KMS-11 (cell line): ENCODE measurements at regions not wholly inside any gene's neighbourhood (a gene's known extent, or its start where the extent isn't known, plus 50 kb on each side); places are given as distances from the start of the nearest gene placed in this dataset.

Experiments
- H2AFZ ChIP-seq: fragments of 200-600 bp; sonication (generic); 2 replicates; pipeline ENCODE4 v1.6.1; 2016; ENCODE audit warnings: antibody characterized with exemption, mixed run types, low read depth
- H3K27ac ChIP-seq: fragments of 200-600 bp; sonication (generic); 2 replicates; pipeline ENCODE4 v1.6.1; 2016; ENCODE audit warnings: mild to moderate bottlenecking, mixed run types
- H3K27me3 ChIP-seq: fragments of 200-600 bp; sonication (generic); 2 replicates; pipeline ENCODE4 v1.6.1; 2017; ENCODE audit warnings: mild to moderate bottlenecking, low read depth, mixed run types, moderate library complexity; ENCODE audit not compliant: insufficient read depth
- H3K36me3 ChIP-seq: fragments of 200-600 bp; sonication (generic); 2 replicates; pipeline ENCODE4 v1.6.1; 2017; ENCODE audit warnings: mild to moderate bottlenecking, mixed run types; ENCODE audit not compliant: insufficient read depth
- H3K4me1 ChIP-seq: fragments of 200-600 bp; sonication (generic); 2 replicates; pipeline ENCODE4 v1.6.1; 2016; ENCODE audit warnings: mild to moderate bottlenecking, low read depth, mixed run types; ENCODE audit not compliant: poor library complexity, severe bottlenecking
- H3K4me2 ChIP-seq: fragments of 200-600 bp; sonication (generic); 2 replicates; pipeline ENCODE4 v1.7.0; 2016; ENCODE audit warnings: mild to moderate bottlenecking, mixed run types
- H3K4me3 ChIP-seq: fragments of 200-600 bp; sonication (generic); IDR thresholded peaks from 2 replicates; pipeline ENCODE4 v1.6.1; 2017; ENCODE audit warnings: low read depth, low read length, mixed read lengths; ENCODE audit not compliant: insufficient read depth
- H3K79me2 ChIP-seq: fragments of 200-600 bp; sonication (generic); 2 replicates; pipeline ENCODE4 v1.6.1; 2016; ENCODE audit warnings: low read depth, mixed run types; ENCODE audit not compliant: insufficient read depth
- H3K9ac ChIP-seq: fragments of 200-600 bp; sonication (generic); 2 replicates; pipeline ENCODE4 v1.6.1; 2016; ENCODE audit warnings: mild to moderate bottlenecking, mixed run types
- H4K20me1 ChIP-seq: fragments of 200-600 bp; sonication (generic); 2 replicates; pipeline ENCODE4 v1.6.1; 2016; ENCODE audit warnings: mild to moderate bottlenecking, mixed run types; ENCODE audit not compliant: insufficient read depth
- CTCF ChIP-seq: fragments of 200-600 bp; sonication (generic); conservative IDR thresholded peaks from 2 replicates; pipeline ENCODE4 v1.6.1; 2017; ENCODE audit warnings: low read depth, mild to moderate bottlenecking, antibody characterized with exemption, low read length, moderate library complexity, mixed read lengths

GRCh38 chr2:196224756-196225155 is 53.4 kb upstream of the STK17B start:
- no peaks in the 10 kb centered on the region for H3K79me2 ChIP-seq
- no peak for TF ChIP-seq CTCF
- no peaks in the 10 kb centered on the region for H3K27me3 ChIP-seq
- H4K20me1 ChIP-seq: no peaks in the 10 kb centered on the region
- H3K27ac ChIP-seq: no peak overlapping the region
- H3K4me1 ChIP-seq: peaks cover 21% of the 10 kb centered on the region
- H3K36me3 ChIP-seq: no peaks in the 10 kb centered on the region
- no peak overlapping the region for H2AFZ ChIP-seq
- H3K9ac ChIP-seq: no peak overlapping the region
- peak overlapping the region; percentile 46 for H3K4me2 ChIP-seq
- no peak overlapping the region for H3K4me3 ChIP-seq

- Histone ChIP-seq H3K27me3 (no peaks in the 10 kb centered on the region), H3K79me2 (no peaks in the 10 kb centered on the region), H4K20me1 (no peaks in the 10 kb centered on the region), H3K4me2 (peak overlapping the region; percentile 46), H3K4me1 (peaks cover 21% of the 10 kb centered on the region), H3K36me3 (no peaks in the 10 kb centered on the region), H3K27ac (no peak overlapping the region), H2AFZ (no peak overlapping the region), H3K9ac (no peak overlapping the region), H3K4me3 (no peak overlapping the region)
- TF ChIP-seq CTCF: no peak
Measured at GRCh38 chr2:196225213-196225612, 53.8 kb upstream of the STK17B start.

DNA sequence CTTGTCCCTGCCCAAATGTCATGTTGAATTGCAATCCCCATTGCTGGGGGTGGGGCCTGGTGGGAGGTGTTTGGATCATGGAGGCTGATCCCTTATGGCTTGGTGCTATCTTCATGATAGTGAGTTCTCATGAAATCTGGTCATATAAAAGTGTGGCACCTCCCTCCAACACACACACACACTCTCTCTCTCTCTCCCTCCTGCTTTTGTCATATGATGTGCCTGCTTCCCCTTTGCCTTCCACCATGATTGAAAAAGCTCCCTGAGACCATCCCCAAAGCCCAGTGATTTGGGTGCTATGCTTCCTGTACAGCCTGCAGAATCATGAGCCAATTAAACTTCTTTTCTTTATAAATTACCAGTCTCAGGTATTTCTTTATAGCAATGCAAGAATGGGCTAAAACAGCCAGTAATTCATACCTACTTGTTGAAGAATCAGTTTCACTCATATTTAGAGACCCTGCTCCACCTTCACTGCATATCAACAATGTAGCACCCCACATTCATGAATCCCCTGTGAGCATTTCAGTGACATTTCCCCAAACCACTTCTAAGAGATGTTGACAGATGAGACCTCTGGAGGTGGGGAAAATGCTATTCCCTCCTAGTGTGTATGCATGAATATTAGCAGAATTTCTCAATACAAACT is 54.8 kb upstream of the STK17B start:
- Histone ChIP-seq H3K27ac (no peak overlapping the region), H3K27me3 (no peaks in the 10 kb centered on the region), H4K20me1 (no peaks in the 10 kb centered on the region), H3K4me2 (no peak overlapping the region), H3K4me1 (peaks cover 21% of the 10 kb centered on the region), H2AFZ (no peak overlapping the region), H3K79me2 (no peaks in the 10 kb centered on the region), H3K9ac (no peak overlapping the region), H3K36me3 (no peaks in the 10 kb centered on the region), H3K4me3 (no peak overlapping the region)
- no peak for TF ChIP-seq CTCF

DNA sequence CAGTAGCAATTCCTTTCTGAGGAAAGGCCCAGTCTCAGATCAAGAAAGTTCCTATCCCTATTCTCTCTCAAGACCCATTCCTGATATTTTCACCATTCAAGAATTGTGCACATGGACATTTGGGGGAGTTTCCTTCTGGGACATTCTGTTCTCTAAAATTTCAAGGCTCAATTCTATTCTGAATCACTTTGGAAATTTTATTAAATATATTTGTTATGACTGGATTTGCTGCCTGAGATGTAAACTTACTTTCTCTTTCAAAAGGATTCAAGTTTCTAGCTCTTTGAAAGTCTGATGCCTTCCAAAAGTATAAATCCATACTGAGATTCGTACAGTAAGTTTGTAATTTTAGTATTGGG is 55.3 kb upstream of the STK17B start:
- Histone ChIP-seq H4K20me1 (no peaks in the 10 kb centered on the region), H3K36me3 (no peaks in the 10 kb centered on the region), H3K9ac (no peak overlapping the region), H3K79me2 (no peaks in the 10 kb centered on the region), H3K4me3 (no peak overlapping the region), H3K27me3 (no peaks in the 10 kb centered on the region), H3K4me1 (peaks cover 21% of the 10 kb centered on the region), H3K27ac (no peak overlapping the region), H2AFZ (no peak overlapping the region), H3K4me2 (no peak overlapping the region)
- TF ChIP-seq CTCF: no peak
